ENCODE measurements at regions not wholly inside any gene's neighbourhood (a gene's known extent, or its start where the extent isn't known, plus 50 kb on each side); places are given as distances from the start of the nearest gene placed in this dataset.
A peak's percentile ranks its signal among the peaks of the same experiment; 100 is the strongest.
"Not testable (repeated sequence)": the region's sequence is repeated elsewhere in the genome, so short reads cannot be mapped to it uniquely, and the experiment has no call there.

GRCh38 chr7:37545619-37546534 is 97.2 kb upstream of the ELMO1 start:
- no peak for TF ChIP-seq CTCF (conservative IDR thresholded peaks at IDR 0.05)

GRCh38 chr7:37546677-37547076 is 98.0 kb upstream of the ELMO1 start:
- TF ChIP-seq CTCF (conservative IDR thresholded peaks at IDR 0.05), result no peak

More at GRCh38 chr7:37545619-37546534, 97.2 kb upstream of the ELMO1 start:
- H3K27ac ChIP-seq, result peak overlapping the region; percentile 18; the same call in 1 of the 2 replicates

GRCh38 chr7:37549076-37549931 is 100.6 kb upstream of the ELMO1 start:
- no peak overlapping the region for H3K27ac ChIP-seq
- TF ChIP-seq CTCF (conservative IDR thresholded peaks at IDR 0.05), result no peak

More at GRCh38 chr7:37546677-37547076, 98.0 kb upstream of the ELMO1 start:
- H3K27ac ChIP-seq, result peak overlapping the region; percentile 18

GRCh38 chr7:37550426-37550825 is 101.8 kb upstream of the ELMO1 start:
- no peak for TF ChIP-seq CTCF (conservative IDR thresholded peaks at IDR 0.05)

GRCh38 chr7:37550872-37551271 is 102.2 kb upstream of the ELMO1 start:
- TF ChIP-seq CTCF (conservative IDR thresholded peaks at IDR 0.05), result no peak

More at GRCh38 chr7:37550426-37550825, 101.8 kb upstream of the ELMO1 start:
- no peak overlapping the region for H3K27ac ChIP-seq

GRCh38 chr7:37552030-37552429 is 103.4 kb upstream of the ELMO1 start:
- no peak for TF ChIP-seq CTCF (conservative IDR thresholded peaks at IDR 0.05)

More at GRCh38 chr7:37550872-37551271, 102.2 kb upstream of the ELMO1 start:
- no peak overlapping the region for H3K27ac ChIP-seq

GRCh38 chr7:37552439-37552838 is 103.8 kb upstream of the ELMO1 start:
- not testable (repeated sequence) for H3K27ac ChIP-seq

More at GRCh38 chr7:37552030-37552429, 103.4 kb upstream of the ELMO1 start:
- H3K27ac ChIP-seq, result no peak overlapping the region

Data from VCaP (cell line).